ENCODE measurements at regions not wholly inside any gene's neighbourhood (a gene's known extent, or its start where the extent isn't known, plus 50 kb on each side); places are given as distances from the start of the nearest gene placed in this dataset.

DNA sequence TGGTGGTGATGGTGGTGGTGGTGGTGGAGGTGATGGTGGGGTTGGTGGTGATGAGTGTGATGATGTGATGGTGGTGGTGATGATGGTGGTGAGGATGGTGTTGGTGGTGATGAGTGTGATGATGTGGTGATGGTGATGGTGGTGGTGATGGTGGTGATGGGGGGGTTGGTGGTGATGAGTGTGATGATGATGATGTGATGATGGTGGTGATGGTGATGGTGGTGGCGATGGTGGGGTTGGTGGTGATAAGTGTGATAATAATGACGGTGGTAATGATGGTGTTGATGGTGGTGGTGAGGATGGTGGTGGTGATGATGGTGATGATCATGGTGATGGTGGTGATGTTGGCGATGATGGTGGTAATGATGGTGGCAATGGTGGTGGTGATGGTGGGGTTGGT is 67.7 kb downstream of the RRM2 start (continued):
- TF ChIP-seq, protein P1, sequence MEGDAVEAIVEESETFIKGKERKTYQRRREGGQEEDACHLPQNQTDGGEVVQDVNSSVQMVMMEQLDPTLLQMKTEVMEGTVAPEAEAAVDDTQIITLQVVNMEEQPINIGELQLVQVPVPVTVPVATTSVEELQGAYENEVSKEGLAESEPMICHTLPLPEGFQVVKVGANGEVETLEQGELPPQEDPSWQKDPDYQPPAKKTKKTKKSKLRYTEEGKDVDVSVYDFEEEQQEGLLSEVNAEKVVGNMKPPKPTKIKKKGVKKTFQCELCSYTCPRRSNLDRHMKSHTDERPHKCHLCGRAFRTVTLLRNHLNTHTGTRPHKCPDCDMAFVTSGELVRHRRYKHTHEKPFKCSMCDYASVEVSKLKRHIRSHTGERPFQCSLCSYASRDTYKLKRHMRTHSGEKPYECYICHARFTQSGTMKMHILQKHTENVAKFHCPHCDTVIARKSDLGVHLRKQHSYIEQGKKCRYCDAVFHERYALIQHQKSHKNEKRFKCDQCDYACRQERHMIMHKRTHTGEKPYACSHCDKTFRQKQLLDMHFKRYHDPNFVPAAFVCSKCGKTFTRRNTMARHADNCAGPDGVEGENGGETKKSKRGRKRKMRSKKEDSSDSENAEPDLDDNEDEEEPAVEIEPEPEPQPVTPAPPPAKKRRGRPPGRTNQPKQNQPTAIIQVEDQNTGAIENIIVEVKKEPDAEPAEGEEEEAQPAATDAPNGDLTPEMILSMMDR (conservative IDR thresholded peaks at IDR 0.05; ENCODE audit: low read depth in 2 of 2): no peak
- TF ChIP-seq ZNF114 (CRISPR knock-in tag; IDR thresholded peaks at IDR 0.05) (no peak), EZH2 (IDR thresholded peaks at IDR 0.05; ENCODE audit: low read depth, unreplicated experiment) (no peak), EZH2phosphoT487 (IDR thresholded peaks at IDR 0.05; ENCODE audit: unreplicated experiment) (no peak), POLR2AphosphoS5 (IDR thresholded peaks at IDR 0.05; ENCODE audit: low read depth) (no peak)

DNA sequence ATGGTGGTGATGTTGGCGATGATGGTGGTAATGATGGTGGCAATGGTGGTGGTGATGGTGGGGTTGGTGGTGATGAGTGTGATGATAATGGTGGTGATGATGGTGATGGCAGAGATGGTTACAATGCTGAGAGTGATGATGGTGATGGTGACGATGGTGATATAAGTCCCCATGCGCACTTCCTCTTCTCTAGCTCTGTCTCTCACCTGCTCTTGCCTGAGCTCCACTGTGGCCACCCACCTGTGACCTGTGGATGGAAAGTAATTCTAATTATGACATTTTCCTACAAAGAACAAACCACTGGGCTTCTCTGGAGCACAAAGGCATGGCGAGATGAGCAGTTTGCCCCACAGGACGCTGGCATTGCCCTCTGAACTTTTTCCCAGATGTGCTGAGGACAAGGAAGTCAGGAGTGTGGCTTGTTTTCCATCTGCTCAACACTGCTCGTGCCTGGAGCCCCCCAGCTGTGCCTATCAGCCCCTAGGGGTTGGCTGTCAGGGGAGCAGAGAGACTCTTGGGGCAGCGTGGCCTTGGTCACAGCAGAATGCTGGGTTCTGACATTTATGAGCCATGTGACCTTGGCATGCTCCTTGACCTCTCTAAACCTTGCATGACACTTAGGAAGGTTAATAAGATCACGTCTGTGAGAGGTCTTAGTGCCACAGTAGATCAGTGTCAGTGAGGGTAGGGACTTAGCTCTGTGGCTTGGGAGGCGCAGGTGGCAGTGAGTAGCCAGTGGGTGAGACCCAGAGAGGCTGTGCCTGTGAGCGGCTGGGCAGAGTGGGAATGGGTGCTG is 68.4 kb downstream of the RRM2 start:
- Histone ChIP-seq H4K20me1 (replicated peaks; ENCODE audit: insufficient read depth) (no peaks in the 10 kb centered on the region), H3F3A (replicated peaks; ENCODE audit: low read depth) (no peaks in the 10 kb centered on the region), H3K4me3 (no peak overlapping the region), H3K79me2 (replicated peaks; ENCODE audit: insufficient read depth) (no peaks in the 10 kb centered on the region), H3K27ac (ENCODE audit: low read depth) (no peak overlapping the region), H3K36me3 (ENCODE audit: insufficient read depth) (no peaks in the 10 kb centered on the region), H3K4me2 (no peak overlapping the region), H2AFZ (no peak overlapping the region), H3K27me3 (ENCODE audit: insufficient read depth) (no peaks in the 10 kb centered on the region), H3K9me2 (ENCODE audit: insufficient read depth) (no peaks in the 10 kb centered on the region), H3K4me1 (ENCODE audit: insufficient read depth) (no peaks in the 10 kb centered on the region)
- no peak for DNase-seq (ENCODE audit: low spot score)
- peaks cover 22% of the 10 kb centered on the region; the same call in 2 of the 3 replicates for H3K36me3 Mint-ChIP-seq (ENCODE audit: low read depth)
- ATAC-seq: no peak
- H3K4me1 Mint-ChIP-seq: no peaks in the 10 kb centered on the region
- peaks cover 3% of the 10 kb centered on the region for H3K27me3 Mint-ChIP-seq (ENCODE audit: insufficient read depth, low read depth, poor library complexity)
- H3K4me3 Mint-ChIP-seq: no peak overlapping the region
- no peak overlapping the region for H3K27ac Mint-ChIP-seq
- H3K9me3 Mint-ChIP-seq: peaks cover 4% of the 10 kb centered on the region; the same call in 1 of the 3 replicates
- TF ChIP-seq STAT1 (IDR thresholded peaks at IDR 0.05; ENCODE audit: unreplicated experiment) (no peak), JUNB (IDR thresholded peaks at IDR 0.05; ENCODE audit: unreplicated experiment) (no peak), CREB1 (CRISPR knock-in tag; IDR thresholded peaks at IDR 0.05; ENCODE audit: low read depth) (no peak), ZNF114 (CRISPR knock-in tag; IDR thresholded peaks at IDR 0.05) (no peak), NANOG (IDR thresholded peaks at IDR 0.05; ENCODE audit: borderline replicate concordance) (no peak), EZH2phosphoT487 (IDR thresholded peaks at IDR 0.05; ENCODE audit: unreplicated experiment) (no peak), EZH2 (IDR thresholded peaks at IDR 0.05; ENCODE audit: low read depth, unreplicated experiment) (no peak)
- TF ChIP-seq, protein P1 (conservative IDR thresholded peaks at IDR 0.05; ENCODE audit: low read depth in 2 of 2): no peak
- TF ChIP-seq, protein P2, sequence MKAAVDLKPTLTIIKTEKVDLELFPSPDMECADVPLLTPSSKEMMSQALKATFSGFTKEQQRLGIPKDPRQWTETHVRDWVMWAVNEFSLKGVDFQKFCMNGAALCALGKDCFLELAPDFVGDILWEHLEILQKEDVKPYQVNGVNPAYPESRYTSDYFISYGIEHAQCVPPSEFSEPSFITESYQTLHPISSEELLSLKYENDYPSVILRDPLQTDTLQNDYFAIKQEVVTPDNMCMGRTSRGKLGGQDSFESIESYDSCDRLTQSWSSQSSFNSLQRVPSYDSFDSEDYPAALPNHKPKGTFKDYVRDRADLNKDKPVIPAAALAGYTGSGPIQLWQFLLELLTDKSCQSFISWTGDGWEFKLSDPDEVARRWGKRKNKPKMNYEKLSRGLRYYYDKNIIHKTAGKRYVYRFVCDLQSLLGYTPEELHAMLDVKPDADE (IDR thresholded peaks at IDR 0.05): no peak
- TF ChIP-seq, protein P3, sequence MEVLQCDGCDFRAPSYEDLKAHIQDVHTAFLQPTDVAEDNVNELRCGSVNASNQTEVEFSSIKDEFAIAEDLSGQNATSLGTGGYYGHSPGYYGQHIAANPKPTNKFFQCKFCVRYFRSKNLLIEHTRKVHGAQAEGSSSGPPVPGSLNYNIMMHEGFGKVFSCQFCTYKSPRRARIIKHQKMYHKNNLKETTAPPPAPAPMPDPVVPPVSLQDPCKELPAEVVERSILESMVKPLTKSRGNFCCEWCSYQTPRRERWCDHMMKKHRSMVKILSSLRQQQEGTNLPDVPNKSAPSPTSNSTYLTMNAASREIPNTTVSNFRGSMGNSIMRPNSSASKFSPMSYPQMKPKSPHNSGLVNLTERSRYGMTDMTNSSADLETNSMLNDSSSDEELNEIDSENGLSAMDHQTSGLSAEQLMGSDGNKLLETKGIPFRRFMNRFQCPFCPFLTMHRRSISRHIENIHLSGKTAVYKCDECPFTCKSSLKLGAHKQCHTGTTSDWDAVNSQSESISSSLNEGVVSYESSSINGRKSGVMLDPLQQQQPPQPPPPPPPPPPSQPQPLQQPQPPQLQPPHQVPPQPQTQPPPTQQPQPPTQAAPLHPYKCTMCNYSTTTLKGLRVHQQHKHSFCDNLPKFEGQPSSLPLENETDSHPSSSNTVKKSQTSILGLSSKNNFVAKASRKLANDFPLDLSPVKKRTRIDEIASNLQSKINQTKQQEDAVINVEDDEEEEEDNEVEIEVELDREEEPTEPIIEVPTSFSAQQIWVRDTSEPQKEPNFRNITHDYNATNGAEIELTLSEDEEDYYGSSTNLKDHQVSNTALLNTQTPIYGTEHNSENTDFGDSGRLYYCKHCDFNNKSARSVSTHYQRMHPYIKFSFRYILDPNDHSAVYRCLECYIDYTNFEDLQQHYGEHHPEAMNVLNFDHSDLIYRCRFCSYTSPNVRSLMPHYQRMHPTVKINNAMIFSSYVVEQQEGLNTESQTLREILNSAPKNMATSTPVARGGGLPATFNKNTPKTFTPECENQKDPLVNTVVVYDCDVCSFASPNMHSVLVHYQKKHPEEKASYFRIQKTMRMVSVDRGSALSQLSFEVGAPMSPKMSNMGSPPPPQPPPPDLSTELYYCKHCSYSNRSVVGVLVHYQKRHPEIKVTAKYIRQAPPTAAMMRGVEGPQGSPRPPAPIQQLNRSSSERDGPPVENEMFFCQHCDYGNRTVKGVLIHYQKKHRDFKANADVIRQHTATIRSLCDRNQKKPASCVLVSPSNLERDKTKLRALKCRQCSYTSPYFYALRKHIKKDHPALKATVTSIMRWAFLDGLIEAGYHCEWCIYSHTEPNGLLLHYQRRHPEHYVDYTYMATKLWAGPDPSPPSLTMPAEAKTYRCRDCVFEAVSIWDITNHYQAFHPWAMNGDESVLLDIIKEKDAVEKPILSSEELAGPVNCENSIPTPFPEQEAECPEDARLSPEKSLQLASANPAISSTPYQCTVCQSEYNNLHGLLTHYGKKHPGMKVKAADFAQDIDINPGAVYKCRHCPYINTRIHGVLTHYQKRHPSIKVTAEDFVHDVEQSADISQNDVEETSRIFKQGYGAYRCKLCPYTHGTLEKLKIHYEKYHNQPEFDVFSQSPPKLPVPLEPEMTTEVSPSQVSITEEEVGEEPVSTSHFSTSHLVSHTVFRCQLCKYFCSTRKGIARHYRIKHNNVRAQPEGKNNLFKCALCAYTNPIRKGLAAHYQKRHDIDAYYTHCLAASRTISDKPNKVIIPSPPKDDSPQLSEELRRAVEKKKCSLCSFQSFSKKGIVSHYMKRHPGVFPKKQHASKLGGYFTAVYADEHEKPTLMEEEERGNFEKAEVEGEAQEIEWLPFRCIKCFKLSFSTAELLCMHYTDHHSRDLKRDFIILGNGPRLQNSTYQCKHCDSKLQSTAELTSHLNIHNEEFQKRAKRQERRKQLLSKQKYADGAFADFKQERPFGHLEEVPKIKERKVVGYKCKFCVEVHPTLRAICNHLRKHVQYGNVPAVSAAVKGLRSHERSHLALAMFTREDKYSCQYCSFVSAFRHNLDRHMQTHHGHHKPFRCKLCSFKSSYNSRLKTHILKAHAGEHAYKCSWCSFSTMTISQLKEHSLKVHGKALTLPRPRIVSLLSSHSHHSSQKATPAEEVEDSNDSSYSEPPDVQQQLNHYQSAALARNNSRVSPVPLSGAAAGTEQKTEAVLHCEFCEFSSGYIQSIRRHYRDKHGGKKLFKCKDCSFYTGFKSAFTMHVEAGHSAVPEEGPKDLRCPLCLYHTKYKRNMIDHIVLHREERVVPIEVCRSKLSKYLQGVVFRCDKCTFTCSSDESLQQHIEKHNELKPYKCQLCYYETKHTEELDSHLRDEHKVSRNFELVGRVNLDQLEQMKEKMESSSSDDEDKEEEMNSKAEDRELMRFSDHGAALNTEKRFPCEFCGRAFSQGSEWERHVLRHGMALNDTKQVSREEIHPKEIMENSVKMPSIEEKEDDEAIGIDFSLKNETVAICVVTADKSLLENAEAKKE (CRISPR knock-in tag; IDR thresholded peaks at IDR 0.05): no peak
